HG02763 (cell line): ENCODE measurements at regions not wholly inside any gene's neighbourhood (a gene's known extent, or its start where the extent isn't known, plus 50 kb on each side); places are given as distances from the start of the nearest gene placed in this dataset.
A peak's percentile ranks its signal among the peaks of the same experiment; 100 is the strongest.

Source experiments
- ATAC-seq: cut with Tn5 transposase; IDR thresholded peaks from one replicate; pipeline ENCODE4 v1.9.1; 2021; ENCODE audit warnings: mild to moderate bottlenecking, moderate library complexity; ENCODE audit not compliant: unreplicated experiment

DNA sequence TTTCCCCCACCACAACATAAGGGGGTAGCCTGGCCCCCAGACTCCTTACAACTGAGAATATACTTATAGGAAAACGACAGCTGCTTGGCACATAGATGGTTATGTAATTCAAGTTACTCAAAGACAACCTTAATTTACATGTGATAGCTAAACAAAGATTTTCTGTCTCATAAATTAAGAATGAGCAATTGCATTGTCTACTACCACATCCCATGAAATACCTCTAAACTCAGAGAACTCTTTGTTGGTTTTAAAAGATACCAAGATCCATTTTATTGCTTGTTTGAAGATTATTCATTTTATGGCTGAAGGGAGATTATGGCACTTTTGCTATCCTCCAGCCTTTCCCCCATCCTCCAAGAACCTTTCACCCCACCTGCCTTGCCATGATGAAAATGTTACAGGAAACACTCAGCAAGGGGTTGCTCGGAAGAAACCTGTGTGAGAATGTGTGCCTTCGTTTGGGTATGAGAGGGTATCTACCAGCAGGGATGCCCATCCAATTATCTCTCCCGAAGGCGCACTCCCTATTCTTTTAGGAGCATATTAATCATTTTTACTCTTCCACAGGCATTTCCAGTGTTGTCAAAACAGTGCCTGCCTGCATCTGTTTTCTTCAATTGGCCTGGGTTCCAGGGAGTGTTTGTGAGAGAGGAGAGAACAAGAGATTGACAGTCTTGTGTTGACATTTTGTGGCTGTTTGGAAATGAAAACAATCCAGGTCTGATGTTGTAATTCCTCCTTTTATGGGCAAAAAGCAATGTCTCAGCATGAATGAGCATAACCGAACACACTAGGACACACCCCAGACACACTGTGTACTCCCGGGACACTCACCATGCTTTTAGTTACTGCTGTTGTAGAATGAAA is 208.0 kb upstream of the ANKRD55 start:
- no peak for ATAC-seq

DNA sequence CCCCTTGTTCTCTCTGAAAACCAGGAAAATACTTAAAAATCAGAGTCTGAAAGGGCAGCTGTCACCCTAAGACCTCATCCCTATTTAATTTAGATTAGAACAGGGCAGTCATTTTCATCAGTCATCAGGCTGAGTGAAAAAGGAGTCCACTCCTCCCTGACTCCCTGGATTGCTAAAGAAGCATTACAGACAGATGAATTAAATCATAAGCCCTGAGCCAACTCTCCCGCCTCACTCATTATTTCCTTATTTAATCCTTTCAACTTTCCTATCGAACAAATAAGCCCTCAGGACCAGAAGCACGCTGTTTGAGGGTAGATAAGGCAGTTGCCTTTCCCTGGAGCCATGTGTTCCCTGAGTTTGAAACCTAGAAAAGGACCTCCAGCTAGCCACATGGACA is 201.9 kb upstream of the ANKRD55 start:
- no peak for ATAC-seq

DNA sequence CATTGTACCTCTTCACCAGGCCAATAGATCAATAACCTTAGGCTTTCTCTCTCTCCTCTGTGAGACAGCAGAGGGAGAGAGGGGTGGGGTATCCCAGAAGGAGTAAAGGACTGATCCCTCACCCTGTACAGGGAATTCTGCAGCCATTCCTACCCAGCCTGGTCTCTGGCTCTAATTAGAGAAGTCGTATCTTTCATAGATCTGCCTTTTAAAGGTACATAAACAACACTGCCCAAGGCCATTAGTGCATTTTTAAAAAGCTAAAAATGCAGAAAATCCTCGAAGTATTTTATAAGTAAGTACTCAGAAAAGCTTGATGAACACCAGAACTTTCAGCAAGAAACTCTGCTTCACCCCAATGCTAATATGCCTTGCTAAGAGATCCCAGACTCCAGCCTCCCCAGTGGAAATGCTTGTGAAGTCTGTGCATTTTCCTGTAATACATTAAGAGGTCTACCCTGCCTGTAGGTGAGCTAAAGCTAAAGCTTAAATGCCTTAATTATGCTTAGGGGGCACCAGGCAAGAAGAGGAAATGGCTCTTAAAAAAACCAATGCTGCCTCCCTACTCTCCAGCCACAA is 200.0 kb upstream of the ANKRD55 start:
- no peak for ATAC-seq

DNA sequence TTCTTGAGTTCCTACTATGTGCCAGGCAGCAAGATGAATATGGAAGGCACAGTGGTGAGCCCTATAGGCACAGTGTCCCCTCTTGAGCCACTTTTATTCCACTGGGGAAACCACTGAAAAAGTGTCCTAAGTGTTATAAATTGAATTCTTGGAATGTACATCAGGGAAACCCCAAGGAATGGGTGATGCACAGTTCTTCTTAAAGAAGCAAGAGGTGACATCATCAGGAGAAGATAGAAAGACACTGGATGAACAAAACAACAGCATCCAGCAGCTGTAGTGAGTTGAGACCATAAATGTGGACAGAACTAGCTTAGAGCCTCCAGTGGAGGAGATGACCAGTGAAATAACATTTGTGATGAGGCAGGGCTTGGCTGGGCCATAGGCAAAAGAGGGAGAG is 199.2 kb upstream of the ANKRD55 start:
- ATAC-seq: no peak

DNA sequence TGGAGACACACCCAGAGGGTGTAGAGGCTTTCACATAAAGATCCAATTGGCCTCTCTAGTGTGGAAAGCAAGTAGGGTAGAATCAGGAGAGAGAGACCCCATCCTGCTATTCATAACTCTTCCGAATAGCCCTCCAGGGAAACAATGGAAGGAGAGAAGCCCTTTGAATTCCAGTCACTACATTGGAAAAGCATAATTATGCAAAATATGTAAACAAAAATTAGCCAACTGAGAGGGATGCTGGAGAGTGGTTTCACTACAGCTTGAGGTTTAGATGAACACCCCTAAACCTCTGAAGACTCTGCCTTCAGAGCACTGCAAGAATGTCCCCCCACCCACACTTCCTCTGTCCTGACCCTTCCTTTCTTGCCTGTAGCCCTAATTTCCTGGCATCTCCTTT is 197.3 kb upstream of the ANKRD55 start:
- no peak for ATAC-seq

DNA sequence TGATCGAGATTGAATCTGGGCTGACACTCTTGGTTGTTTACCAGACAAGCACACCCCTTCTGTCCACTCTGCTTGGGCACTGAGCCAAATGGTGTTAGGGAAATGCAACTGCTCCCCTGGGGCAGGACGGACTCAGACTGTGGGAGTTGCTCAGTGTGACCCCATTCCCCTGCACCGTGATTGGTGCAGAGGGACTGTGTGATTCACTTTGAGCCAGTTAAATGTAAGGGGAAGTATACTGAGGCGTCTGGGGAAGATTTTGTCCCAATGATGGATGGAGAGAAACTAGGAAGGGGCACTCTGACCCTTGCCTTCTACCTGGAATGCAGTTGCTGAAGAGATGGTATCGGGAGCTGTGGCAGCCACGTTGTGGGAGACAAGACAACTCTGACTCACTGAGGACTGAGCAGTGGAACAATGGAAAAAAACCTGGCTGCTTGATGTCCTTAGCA is 196.0 kb upstream of the ANKRD55 start:
- no peak for ATAC-seq

DNA sequence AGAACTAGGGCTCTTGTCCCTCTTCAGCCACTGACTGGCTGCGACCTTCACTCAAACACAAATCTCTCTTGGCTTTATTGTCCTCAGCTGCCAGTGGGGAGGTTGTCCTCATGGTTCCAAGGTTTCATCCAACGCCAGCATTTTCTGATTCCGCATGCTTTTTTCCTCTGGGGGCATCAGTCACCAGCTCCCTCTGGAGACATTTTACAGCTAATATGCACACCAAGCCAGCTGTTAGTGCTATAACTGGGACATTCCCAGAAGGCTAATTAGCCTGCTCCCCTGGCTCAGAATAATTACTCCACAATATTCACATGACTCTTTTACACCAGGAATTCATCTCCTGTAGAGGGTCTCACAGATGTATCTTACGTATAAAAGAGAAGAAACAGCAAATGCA is 193.6 kb upstream of the ANKRD55 start:
- ATAC-seq: no peak

DNA sequence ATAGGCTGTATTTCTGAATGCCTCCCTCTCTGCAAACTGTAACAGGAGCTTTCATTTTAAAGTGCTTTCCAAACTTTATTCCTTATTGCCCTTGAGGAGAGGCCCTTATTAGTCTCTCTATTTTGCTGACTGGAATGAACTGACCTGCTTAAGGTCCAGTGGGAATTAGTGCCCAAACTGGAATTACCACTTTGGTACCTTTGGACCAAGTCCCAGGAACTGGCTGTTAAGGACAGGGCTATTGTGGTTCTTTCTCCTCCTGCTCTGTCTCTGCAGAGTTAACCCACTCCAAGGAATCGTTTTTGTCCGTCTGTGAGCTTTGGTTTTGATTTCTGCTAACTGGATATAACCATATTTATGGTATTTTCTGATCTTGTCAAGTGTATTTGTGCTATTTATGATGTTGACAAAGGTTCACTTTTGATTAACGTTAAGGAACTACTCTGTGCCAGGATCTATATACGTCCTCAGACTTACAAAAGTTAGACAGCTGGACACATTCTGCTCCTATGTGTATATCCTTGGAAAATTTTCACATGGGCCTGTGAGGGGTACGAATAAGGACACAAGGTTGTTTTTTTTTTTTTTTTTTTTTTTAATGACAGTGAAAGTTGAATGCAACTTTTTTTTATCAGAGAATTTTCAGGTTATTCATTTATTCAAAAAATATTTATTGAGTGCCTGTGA is 189.1 kb upstream of the ANKRD55 start:
- no peak for ATAC-seq

DNA sequence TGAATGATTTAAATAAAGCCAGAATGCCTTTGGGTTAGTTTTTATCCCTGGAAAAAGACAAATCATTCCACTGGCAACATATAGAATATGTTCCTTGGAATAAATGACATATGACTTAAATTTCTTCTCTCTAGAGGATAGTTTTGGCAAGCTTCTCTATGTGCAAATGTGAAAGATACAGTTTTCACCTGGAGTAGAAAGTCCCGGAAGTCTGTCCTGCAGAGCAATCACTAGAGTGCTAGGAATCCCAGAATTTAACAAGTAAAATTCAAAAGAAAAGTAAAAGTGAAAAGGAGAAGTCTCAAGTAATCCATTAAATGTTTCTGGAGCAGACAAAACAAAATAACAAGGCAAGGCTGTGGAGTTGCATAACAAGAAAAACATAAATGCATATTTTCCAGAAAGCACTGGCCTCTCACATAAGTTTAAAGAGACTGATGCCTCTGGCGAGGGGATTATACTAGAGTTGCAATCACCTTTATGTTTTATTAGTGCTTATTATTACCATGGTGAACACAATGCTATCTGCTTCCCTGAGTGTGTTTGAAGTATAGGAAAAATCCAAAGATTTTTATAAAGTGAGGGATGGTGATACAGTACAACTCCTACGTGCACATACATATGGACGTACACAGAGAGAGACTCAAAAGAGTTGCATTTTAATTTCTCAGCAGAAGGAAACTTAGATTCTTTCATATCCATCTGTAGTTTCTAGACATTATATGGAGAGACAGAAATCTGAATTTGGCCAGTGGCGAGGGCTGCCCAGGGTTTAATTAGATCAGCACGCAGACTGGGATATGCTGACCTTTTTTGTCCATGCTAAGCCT is 188.3 kb upstream of the ANKRD55 start:
- no peak for ATAC-seq

DNA sequence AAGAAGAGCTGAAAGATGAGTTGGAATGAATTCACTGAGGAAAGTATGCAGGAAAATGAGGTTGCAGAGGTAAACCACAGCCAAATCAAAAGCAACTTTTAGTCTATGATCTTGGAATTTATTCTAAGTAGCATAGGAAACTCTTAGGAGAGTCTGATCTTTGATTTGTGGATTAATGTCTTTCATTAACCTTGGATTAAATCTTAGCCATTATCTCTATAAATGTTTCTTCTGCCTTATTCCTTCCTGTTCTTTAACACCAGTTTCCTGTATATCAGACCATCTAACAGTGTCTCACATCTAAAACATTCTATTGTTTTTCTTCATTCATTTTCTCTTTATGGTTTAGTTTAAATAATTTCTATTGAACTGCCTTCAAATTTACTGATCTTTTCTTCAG is 187.2 kb upstream of the ANKRD55 start:
- no peak for ATAC-seq

DNA sequence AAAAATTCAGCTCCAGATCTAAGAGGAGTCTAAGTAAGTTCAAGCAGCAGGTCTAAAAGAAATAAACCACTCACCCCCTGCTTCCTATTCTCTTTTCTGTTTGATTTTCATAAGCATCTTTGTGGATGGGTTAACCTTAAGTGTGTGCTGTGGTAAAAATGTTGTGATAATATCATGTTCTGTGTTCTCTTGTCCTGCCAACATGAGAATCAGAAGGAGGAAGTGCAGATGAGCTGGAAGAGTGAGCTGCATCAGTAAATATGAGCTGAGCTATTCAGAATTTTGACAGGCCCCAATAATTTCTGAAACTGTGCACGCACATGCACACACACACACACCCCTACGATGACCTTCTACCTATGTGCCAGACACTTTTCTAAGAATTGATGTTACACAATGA is 186.5 kb upstream of the ANKRD55 start:
- ATAC-seq: no peak

DNA sequence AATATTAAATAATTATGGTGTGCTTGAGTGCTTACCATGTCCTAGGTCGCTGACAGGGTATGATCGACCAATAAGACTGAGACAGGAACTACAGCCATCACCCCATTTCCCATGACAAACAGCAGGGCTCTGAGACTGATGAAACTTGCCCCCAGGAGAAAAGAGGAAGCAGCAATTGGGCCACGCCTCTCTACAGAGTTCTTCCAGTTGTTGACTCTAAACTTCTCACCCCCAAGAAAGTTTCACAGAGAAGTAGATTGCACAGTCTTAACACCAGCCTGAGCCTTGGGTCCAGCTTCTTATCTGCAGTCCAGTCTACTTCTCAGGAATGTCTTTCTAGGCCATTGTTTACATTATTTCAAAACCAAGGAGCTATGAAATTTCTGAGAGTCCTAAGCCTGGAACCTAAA is 182.2 kb upstream of the ANKRD55 start:
- peak; percentile 91 for ATAC-seq

DNA sequence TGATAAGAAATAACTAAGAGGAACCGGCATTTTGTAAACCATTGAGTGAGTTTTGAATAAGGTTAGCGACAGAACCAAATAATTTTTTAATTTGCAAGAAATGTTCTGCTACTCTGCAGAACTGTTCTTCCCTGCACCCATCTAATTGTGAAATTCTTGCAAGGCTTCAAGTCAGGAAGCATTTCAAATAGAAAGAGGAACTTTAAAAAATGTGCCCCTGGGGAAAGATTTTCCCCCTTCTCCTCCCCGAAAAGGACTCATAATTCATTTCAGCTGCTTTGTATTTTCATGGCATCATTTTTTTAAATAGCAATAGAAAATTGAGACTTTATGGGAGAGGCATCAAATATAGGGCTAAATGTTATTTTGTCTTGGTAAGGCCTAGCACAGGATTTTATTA is 180.9 kb upstream of the ANKRD55 start:
- ATAC-seq: no peak

DNA sequence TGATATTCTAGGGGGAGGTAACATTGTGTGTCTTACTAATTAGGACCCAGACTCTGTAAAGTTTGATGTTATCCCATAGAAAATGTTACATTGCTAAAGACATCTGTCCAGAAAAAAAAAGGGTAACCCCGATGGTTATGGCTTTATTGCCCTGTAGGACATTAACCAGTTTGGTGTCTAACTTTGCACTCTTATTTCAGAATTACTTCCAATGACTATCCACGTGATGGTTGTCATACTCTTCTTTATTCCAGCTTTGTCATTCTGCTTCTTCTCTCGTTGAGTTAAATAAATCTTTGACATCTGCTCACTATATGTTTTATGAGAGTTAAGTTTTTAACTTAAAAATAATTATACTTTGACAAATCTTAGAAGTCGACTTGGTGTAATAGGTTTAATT is 180.4 kb upstream of the ANKRD55 start:
- no peak for ATAC-seq

DNA sequence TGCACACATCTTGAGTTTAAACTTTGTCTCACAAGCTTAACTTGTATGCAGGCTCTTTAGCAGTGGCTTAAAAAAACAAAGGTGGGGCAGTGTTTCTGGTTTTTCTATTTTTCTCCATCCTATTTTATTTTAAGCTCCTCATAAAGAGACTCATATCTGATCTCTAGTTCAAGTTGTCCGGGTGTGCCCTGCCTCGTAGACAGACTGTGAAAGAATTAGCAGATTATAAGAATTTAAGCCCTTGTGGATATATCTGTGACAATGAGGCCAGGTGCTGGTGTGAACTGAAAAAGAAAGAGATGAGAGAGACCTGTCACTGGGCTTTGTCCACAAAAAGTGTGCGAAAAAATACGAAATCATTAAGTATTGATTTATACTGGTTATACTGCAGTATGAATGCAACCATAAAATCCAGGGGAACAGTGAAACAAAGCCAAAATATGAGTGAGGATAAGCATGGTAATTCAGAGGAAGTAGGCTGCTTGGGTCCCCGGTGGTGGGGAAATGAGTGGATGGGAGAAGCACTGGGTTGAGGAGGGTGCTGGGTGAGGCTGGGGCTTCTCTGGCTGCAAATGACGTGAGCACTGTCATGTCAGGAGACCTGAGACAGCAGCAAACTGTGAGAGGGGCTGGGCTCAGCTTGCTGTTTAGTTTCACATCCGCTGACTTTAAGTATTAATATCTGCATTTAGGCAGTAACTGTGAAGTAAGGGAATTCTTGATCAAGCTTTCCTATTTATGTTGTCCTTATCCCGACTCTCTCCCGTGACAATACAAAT is 179.7 kb upstream of the ANKRD55 start:
- ATAC-seq: peak; percentile 80

DNA sequence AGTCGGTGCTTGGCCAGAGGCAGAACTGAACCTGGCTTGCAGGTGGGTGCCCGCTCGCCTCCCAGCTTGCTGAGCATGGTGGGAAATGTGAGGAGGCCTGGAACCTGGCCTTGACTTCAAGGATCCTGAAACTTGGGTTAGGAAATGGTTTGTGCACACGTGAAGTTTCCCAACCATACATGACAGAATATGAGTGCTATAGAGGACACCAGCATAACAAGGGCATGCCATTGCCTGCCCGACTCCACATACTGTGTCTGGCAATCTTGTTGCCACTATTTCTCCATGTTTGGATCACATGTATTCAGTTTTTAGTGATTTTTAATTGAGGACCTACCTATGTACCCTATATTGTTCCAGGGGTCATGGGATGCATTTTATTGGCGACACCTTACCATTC is 177.6 kb upstream of the ANKRD55 start:
- ATAC-seq: no peak

DNA sequence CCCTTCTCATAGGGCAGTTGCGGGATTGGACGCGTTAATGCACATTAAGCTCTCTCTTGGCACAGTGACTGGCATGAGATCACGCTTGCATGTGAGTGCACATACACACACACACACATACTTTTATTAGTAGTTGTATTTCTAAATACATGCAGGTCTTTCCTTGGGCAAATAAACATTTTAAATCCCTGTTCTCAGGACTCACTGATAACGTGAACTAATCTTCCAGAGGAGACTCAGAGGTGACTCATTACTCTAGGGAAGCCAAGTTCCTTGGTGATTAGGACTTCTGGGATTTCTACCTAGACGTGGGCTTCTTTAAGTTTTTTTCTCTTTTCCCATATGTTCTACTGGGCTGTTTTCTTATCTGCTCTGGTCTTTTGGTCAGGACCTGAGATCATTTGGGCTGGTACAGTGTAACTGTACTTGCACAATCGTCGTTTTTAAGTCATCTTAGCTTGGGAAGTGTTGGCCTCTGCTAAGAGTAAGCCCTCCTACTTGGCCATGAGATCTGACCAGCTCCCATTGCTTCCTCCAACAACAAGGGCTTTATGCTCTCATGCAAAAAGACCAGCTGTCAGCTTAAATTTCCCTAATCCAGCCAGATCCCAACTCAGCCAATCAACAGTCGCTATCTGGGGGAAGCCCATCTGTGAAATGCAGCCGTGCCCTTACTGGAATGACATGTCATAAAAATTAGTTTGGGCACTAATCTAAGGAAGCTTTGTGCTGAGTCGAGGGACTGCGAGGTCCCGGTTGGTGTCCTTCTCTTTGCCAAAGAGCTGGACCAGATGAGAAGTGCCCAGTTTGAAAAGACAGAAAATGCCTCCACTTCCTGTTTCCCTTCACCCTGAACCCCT is 176.4 kb upstream of the ANKRD55 start:
- no peak for ATAC-seq

DNA sequence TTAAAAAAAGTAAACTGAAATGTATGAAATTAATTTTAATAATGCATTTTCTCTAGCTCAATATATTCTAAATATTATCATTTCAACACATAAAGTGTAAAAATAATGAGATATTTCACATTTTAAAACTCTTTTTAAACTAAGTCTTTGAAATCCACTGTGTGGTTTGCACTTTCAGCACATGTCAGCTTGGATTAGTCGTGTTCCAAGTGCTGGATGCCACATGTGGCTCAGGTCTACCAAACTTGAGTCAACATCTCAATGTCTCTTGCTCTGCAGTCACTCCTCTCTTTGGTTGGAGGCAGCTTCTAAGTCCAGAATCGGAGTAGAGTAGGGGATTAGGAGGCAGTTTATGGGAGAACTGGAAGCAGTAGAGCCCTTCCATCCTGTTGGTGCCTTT is 173.7 kb upstream of the ANKRD55 start:
- ATAC-seq: no peak

DNA sequence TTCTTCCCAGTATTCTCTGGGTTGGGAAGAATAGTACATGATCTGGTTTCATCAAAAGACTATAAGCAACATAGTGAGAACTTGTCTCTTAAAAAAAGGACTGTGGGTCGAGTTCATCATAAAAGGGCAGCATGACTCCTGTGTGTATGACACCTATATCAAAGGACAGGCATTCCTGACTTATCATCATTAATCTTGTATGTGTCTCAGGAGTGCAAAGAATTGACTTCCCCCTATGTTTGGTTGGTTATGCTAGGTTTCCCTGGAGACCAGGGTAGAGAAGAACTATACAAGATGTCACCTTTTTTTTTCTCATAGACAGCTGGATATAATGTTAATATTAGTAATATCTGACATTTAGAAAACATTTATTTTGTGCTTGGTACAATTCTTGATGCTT is 173.1 kb upstream of the ANKRD55 start:
- ATAC-seq: no peak
